ENCODE measurements at regions not wholly inside any gene's neighbourhood (a gene's known extent, or its start where the extent isn't known, plus 50 kb on each side); places are given as distances from the start of the nearest gene placed in this dataset.

DNA sequence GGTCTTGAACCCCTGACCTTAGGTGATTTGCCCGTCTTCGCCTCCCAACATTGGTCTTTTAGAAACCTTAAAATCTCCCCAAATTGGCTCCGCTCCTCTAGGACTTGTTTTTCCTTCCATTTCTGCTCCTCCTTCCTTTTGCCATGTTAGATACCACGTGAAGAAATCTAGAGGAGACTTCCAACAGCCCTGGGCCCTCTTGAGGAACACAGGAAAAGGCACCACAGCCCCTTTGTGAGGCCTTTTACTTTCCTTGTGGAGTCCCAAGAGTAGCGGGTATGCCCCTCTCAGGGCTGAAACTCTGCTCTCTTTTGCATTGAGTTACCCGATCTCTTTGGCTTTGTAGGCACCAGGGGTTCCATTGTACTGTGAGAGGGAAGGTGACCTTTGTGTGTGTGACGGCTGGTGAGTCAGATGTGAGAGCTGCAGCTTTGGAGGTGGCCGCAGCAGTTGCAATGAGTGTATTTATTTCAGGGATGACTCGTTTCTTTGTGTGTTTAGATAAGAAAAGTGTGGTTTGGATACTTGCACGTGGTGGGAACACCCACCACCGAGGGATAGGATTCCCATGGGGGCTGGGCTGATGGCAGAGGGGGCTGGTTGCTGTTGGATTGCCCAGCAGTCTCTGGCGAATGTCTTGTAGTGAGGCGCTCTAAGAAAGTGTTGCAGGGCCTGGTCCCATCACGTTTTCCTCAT is 218.4 kb upstream of the HS6ST1 start:
- POLR2A ChIA-PET: interaction anchor here (1.5 to 1.9 kb wide), 3 partner anchors 26 to 231 kb away, joined by 7 to 8 read pairs (median 8); no protein-coding TSS in a partner anchor
- Histone ChIP-seq H3K9me3 (ENCODE audit: control insufficient read depth, insufficient read depth, low read length) (peaks cover 3% of the 10 kb centered on the region; the same call in 1 of the 2 replicates), H3K27me3 (ENCODE audit: control insufficient read depth, insufficient read depth, low read length) (no peaks in the 10 kb centered on the region), H3K27ac (ENCODE audit: low read depth, low read length) (peak overlapping the region; percentile 99), H3K4me3 (ENCODE audit: low read depth, low read length) (peak overlapping the region; percentile 42)
- TF ChIP-seq, protein P1, sequence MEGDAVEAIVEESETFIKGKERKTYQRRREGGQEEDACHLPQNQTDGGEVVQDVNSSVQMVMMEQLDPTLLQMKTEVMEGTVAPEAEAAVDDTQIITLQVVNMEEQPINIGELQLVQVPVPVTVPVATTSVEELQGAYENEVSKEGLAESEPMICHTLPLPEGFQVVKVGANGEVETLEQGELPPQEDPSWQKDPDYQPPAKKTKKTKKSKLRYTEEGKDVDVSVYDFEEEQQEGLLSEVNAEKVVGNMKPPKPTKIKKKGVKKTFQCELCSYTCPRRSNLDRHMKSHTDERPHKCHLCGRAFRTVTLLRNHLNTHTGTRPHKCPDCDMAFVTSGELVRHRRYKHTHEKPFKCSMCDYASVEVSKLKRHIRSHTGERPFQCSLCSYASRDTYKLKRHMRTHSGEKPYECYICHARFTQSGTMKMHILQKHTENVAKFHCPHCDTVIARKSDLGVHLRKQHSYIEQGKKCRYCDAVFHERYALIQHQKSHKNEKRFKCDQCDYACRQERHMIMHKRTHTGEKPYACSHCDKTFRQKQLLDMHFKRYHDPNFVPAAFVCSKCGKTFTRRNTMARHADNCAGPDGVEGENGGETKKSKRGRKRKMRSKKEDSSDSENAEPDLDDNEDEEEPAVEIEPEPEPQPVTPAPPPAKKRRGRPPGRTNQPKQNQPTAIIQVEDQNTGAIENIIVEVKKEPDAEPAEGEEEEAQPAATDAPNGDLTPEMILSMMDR (IDR thresholded peaks at IDR 0.05; ENCODE audit: low read depth, low read length): peak; percentile 21; the same call in 1 of the 2 replicates
- CTCF ChIA-PET: interaction anchor here (0.6 to 0.7 kb wide), 2 partner anchors 49 to 223 kb away, joined by 3 to 4 read pairs; no protein-coding TSS in a partner anchor
- peak; percentile 97 for DNase-seq (ENCODE audit: low read depth, low spot score)

DNA sequence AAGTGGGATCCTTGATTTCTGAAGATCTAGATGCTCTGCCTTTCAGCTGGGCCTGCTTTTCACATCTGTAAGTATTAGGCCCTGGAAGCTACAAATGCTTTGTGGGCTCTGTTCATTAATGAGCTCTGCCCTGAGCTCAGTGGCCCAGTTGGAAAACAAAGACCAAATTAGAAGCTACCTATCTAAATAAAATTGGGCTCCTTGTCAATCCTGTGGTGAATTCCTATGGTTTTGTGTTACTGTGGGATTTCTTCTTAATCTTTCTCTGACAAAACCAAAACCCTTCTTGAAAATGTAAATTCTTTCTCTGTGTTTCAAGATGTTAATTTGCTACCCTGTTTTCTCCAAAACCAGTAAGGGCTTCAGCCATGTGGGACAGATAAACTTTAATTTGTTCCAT is 219.0 kb upstream of the HS6ST1 start:
- no peak for DNase-seq (ENCODE audit: low read depth, low spot score)
- H3K9me3 ChIP-seq (ENCODE audit: control insufficient read depth, insufficient read depth, low read length): peaks cover 3% of the 10 kb centered on the region; the same call in 1 of the 2 replicates
- TF ChIP-seq, protein P1 (IDR thresholded peaks at IDR 0.05; ENCODE audit: low read depth, low read length): no peak
- peak overlapping the region; percentile 42 for H3K4me3 ChIP-seq (ENCODE audit: low read depth, low read length)
- peak overlapping the region; percentile 99 for H3K27ac ChIP-seq (ENCODE audit: low read depth, low read length)
- H3K27me3 ChIP-seq (ENCODE audit: control insufficient read depth, insufficient read depth, low read length): no peaks in the 10 kb centered on the region
- ChIA-PET CTCF (interaction anchor here (0.6 to 1.2 kb wide), 2 partner anchors 27 to 224 kb away, joined by 3 to 4 read pairs; no protein-coding TSS in a partner anchor), POLR2A (interaction anchor here (1.5 to 1.9 kb wide), 3 partner anchors 26 to 232 kb away, joined by 7 to 8 read pairs (median 8); no protein-coding TSS in a partner anchor)

DNA sequence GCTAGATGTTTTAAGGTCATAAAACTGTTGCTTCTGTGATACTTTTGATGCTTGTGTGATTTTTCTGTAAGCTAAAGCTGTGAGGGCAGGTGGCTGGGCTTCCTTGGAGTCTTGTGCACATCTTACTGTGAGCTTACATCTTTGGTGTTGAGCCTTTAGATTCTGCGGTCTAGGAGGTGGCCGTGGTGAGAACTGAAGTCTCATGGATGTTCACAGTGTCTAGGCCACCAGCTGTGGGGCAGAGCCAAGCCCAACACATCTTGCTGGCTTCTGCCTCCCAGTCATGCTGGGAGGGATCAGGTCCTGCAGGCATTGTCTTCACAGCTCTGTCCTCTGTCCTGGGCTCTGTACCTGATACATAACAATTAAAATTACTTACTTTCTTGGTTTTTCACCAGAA is 219.7 kb upstream of the HS6ST1 start:
- no peak for DNase-seq (ENCODE audit: low read depth, low spot score)
- no peaks in the 10 kb centered on the region for H3K27me3 ChIP-seq (ENCODE audit: control insufficient read depth, insufficient read depth, low read length)
- H3K4me3 ChIP-seq (ENCODE audit: low read depth, low read length): peak overlapping the region; percentile 7; the same call in 1 of the 2 replicates
- CTCF ChIA-PET: interaction anchor here (1.2 kb wide), 1 partner anchor 26 kb away, joined by 3 read pairs; no protein-coding TSS in a partner anchor
- POLR2A ChIA-PET: interaction anchor here (1.6 to 1.9 kb wide), 2 partner anchors 48 to 233 kb away, joined by 7 to 8 read pairs; no protein-coding TSS in a partner anchor
- TF ChIP-seq, protein P1 (IDR thresholded peaks at IDR 0.05; ENCODE audit: low read depth, low read length): no peak
- peak overlapping the region; percentile 39 for H3K27ac ChIP-seq (ENCODE audit: low read depth, low read length)
- H3K9me3 ChIP-seq (ENCODE audit: control insufficient read depth, insufficient read depth, low read length): peaks cover 3% of the 10 kb centered on the region; the same call in 1 of the 2 replicates

DNA sequence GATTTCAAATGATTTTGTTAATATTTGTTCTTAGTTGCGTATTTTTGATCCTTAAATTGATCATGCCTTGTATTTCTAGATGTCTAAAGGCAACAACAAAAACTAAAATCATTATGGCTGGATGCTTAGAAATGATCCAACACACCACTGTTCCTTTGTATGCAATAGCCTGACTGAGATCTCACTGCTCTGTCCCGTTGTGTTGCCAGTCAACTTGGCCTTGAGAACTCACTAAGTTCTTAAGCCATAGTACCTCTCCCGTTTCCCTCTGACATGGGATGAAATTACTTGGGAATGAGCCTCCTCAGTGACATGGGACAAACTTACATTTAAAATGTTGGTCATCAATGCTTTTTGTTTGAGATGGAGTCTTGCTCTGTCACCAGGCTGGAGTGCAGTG is 222.0 kb upstream of the HS6ST1 start:
- no peak for DNase-seq (ENCODE audit: low read depth, low spot score)
- POLR2A ChIA-PET: no interaction called here
- Histone ChIP-seq H3K9me3 (ENCODE audit: control insufficient read depth, insufficient read depth, low read length) (peaks cover 3% of the 10 kb centered on the region; the same call in 1 of the 2 replicates), H3K27ac (ENCODE audit: low read depth, low read length) (no peak overlapping the region), H3K27me3 (ENCODE audit: control insufficient read depth, insufficient read depth, low read length) (no peaks in the 10 kb centered on the region), H3K4me3 (ENCODE audit: low read depth, low read length) (no peak overlapping the region)
- CTCF ChIA-PET: no interaction called here
- TF ChIP-seq, protein P1 (IDR thresholded peaks at IDR 0.05; ENCODE audit: low read depth, low read length): no peak

DNA sequence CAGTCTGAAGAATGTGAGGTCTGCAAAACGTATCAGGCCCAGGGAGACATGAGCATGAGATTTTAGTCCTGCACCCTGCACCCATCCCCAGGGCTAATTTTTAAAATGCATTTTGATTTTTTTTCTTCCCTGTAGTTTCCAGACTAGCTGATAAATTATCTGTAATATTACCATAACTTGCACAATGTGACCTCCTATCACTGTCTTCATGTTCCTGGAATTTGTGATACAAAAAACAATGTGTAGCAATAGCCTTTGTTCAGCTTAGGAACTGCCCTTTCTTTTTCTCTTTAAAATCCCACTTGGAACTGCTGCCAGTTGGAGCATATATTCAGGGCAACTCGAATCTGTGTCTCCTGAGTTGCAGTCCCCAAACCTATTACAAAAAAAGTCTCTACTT is 222.8 kb upstream of the HS6ST1 start:
- DNase-seq (ENCODE audit: low read depth, low spot score): no peak
- Histone ChIP-seq H3K4me3 (ENCODE audit: low read depth, low read length) (no peak overlapping the region), H3K9me3 (ENCODE audit: control insufficient read depth, insufficient read depth, low read length) (peaks cover 3% of the 10 kb centered on the region; the same call in 1 of the 2 replicates), H3K27ac (ENCODE audit: low read depth, low read length) (no peak overlapping the region), H3K27me3 (ENCODE audit: control insufficient read depth, insufficient read depth, low read length) (no peaks in the 10 kb centered on the region)
- ChIA-PET CTCF (no interaction called here), POLR2A (no interaction called here)
- TF ChIP-seq, protein P1 (IDR thresholded peaks at IDR 0.05; ENCODE audit: low read depth, low read length): no peak

All from AG04450 (cell line).